HepG2 (cell line): ENCODE measurements at regions not wholly inside any gene's neighbourhood (a gene's known extent, or its start where the extent isn't known, plus 50 kb on each side); places are given as distances from the start of the nearest gene placed in this dataset.

ENCODE experiments used
- ATAC-seq: fragments of 200-7000 bp; cut with Tn5 transposase; 3 replicates; pipeline ENCODE4 v1.9.1; 2020; ENCODE audit warnings: mild to moderate bottlenecking, moderate library complexity
- BruUV-seq: library from RNA; stranded (reverse); fragments of 400-500 nt; replicated peaks from 2 replicates; lab custom pipeline; 2021; lab: Mats Ljungman, UMichigan
- CTCF ChIA-PET: fragments of 300-600 bp; formaldehyde crosslinking; extraction: SDS; loops from one replicate; lab custom pipeline; 2021; ENCODE audit warnings: low total read pairs, inconsistent platforms, low intra/inter-chr PET ratio; lab: Yijun Ruan, JAX
- POLR2A ChIA-PET: fragments of 350-600 bp; sonication (Branson Sonifier 250); formaldehyde crosslinking; loops from one replicate; lab custom pipeline; 2020; ENCODE audit warnings: antibody characterized with exemption, inconsistent platforms; lab: Yijun Ruan, JAX
- DNase-seq: peaks from one replicate; pipeline ENCODE4 v3.0.0-alpha.2; 2015; ENCODE audit warnings: low spot score
- FAIRE-seq: peaks from 3 replicates; lab custom pipeline; 2011; peaks lifted over from hg19 to GRCh38; lab: Jason Lieb, UNC
- H2AFZ ChIP-seq: one replicate; pipeline ENCODE4 v1.6.1; 2011; ENCODE audit warnings: low read length, inconsistent platforms
- H3K27ac ChIP-seq: fragments of 300-600 bp; 3 replicates; pipeline ENCODE4 v1.8.0; 2011; ENCODE audit warnings: mixed run types, mild to moderate bottlenecking, mixed read lengths, low read length, inconsistent platforms; ENCODE audit not compliant: insufficient read depth; ENCODE audit errors: extremely low read length
- H3K27me3 ChIP-seq, 2 experiments: fragments of 200-600 bp in 1 of 2; 2 replicates in 1 of 2; 3 replicates in 1 of 2; pipeline versions ENCODE4 v1.6.0 to v1.8.0; 2011; ENCODE audit warnings: low read length in 2 of 2, mild to moderate bottlenecking in 2 of 2, moderate library complexity in 2 of 2, inconsistent platforms in 1 of 2; ENCODE audit not compliant: insufficient read depth in 2 of 2, control insufficient read depth in 1 of 2
- H3K36me3 ChIP-seq, 2 experiments: fragments of 200-600 bp in 1 of 2; replicated peaks in 1 of 2; 2 replicates in 1 of 2; 3 replicates in 1 of 2; pipeline versions ENCODE4 v1.5.1 to v1.8.0; 2011; ENCODE audit warnings: low read length in 2 of 2, inconsistent platforms in 1 of 2; ENCODE audit not compliant: insufficient read depth in 2 of 2, control insufficient read depth in 1 of 2
- H3K4me1 ChIP-seq: 2 replicates; pipeline ENCODE4 v1.5.1; 2012; ENCODE audit warnings: low read length, inconsistent platforms; ENCODE audit not compliant: insufficient read depth
- H3K4me2 ChIP-seq: 2 replicates; pipeline ENCODE4 v1.6.0; 2011; ENCODE audit warnings: low read depth, low read length, inconsistent platforms
- H3K4me3 ChIP-seq, 3 experiments: fragments of 200-600 bp in 1 of 3; sonication (generic), shearing (Covaris generic) in 1 of 3; replicated peaks in 1 of 3; 2 replicates each; pipeline ENCODE4 v1.5.1; 2011 to 2016; ENCODE audit warnings: low read length in 3 of 3, inconsistent platforms in 2 of 3, low read depth in 2 of 3, mild to moderate bottlenecking in 2 of 3, control low read depth in 1 of 3, mixed read lengths in 1 of 3; ENCODE audit not compliant: insufficient read depth in 1 of 3
- H3K79me2 ChIP-seq: one replicate; pipeline ENCODE4 v1.6.1; 2011; ENCODE audit warnings: low read length, inconsistent platforms; ENCODE audit not compliant: insufficient read depth
- H3K9ac ChIP-seq: 2 replicates; pipeline ENCODE4 v1.6.0; 2011; ENCODE audit warnings: mild to moderate bottlenecking, low read depth, low read length, inconsistent platforms; ENCODE audit not compliant: insufficient read depth
- H3K9me3 ChIP-seq: 2 replicates; pipeline ENCODE4 v1.5.1; 2012; ENCODE audit warnings: mild to moderate bottlenecking, low read length
- H4K20me1 ChIP-seq: 2 replicates; pipeline ENCODE4 v1.6.0; 2011; ENCODE audit warnings: inconsistent platforms, mild to moderate bottlenecking, low read length, moderate library complexity; ENCODE audit not compliant: insufficient read depth
- BORCS8-MEF2B ChIP-seq: sonication (generic); formaldehyde crosslinking; IDR thresholded peaks from 2 replicates; pipeline ENCODE4 v1.8.0; 2022; ENCODE audit warnings: mild to moderate bottlenecking, missing genetic modification reagents
- HDAC1 ChIP-seq: sonication (generic); formaldehyde crosslinking; IDR thresholded peaks from 2 replicates; pipeline ENCODE4 v1.5.1; 2020; ENCODE audit warnings: mild to moderate bottlenecking, missing genetic modification reagents
- HNRNPL ChIP-seq: fragments of 200-400 bp; formaldehyde crosslinking; IDR thresholded peaks from 2 replicates; pipeline ENCODE4 v1.6.1; 2017; ENCODE audit warnings: mild to moderate bottlenecking, low read depth, low read length
- MAFF ChIP-seq: IDR thresholded peaks from 2 replicates; pipeline ENCODE4 v1.6.1; 2011; ENCODE audit warnings: low read depth, low read length, improper control_type of control experiment
- MEIS2 ChIP-seq: sonication (generic); formaldehyde crosslinking; IDR thresholded peaks from 2 replicates; pipeline ENCODE4 v1.9.0; 2021; ENCODE audit warnings: mild to moderate bottlenecking, missing genetic modification reagents
- MIXL1 ChIP-seq: IDR thresholded peaks from 2 replicates; pipeline ENCODE4 v1.6.1; 2016
- NFKBIZ ChIP-seq: IDR thresholded peaks from 2 replicates; pipeline ENCODE4 v1.6.1; 2018; ENCODE audit warnings: missing genetic modification reagents, missing compliant biosample characterization
- NPAS2 ChIP-seq: sonication (generic); formaldehyde crosslinking; IDR thresholded peaks from 2 replicates; pipeline ENCODE4 v1.8.0; 2022; ENCODE audit warnings: mild to moderate bottlenecking, missing genetic modification reagents, borderline replicate concordance
- STAG1 ChIP-seq: sonication (generic); formaldehyde crosslinking; IDR thresholded peaks from 2 replicates; pipeline ENCODE4 v1.4.0; 2020; ENCODE audit warnings: missing genetic modification reagents
- ZFP41 ChIP-seq: sonication (generic); formaldehyde crosslinking; IDR thresholded peaks from 2 replicates; pipeline ENCODE4 v1.4.0; 2020; ENCODE audit warnings: mild to moderate bottlenecking, missing genetic modification reagents, borderline replicate concordance
- ZNF12 ChIP-seq: sonication (generic); formaldehyde crosslinking; IDR thresholded peaks from 2 replicates; pipeline ENCODE4 v1.5.0; 2020; ENCODE audit warnings: missing genetic modification reagents
- WGBS: methylation state at CpG from one replicate; pipeline ENCODE4 v1.1.6; 2017; ENCODE audit warnings: low lambda C conversion rate; 5-methylcytosine and 5-hydroxymethylcytosine counted together
- in situ Hi-C: cut with HindIII; loops from 2 replicates; pipeline ENCODE4 v1.10.0; 2017; ENCODE audit warnings: low pct_unique_long_range_greater_than_20kb; ENCODE audit not compliant: extremely low pct_ligation_motif_present
- intact Hi-C: fragments of 100-400 bp; cut with micrococcal nuclease; formaldehyde crosslinking; loops from one replicate; pipeline ENCODE4 v1.10.0; 2022; ENCODE audit not compliant: unreplicated experiment
- TF ChIP-seq, protein P1 (sequence below): sonication (generic); formaldehyde crosslinking; conservative IDR thresholded peaks from 2 replicates; pipeline ENCODE4 v1.4.0; 2020; ENCODE audit warnings: missing genetic modification reagents
- TF ChIP-seq, protein P2 (sequence below), 2 experiments: sonication (generic) in 1 of 2; formaldehyde crosslinking in 1 of 2; IDR thresholded peaks; 2 replicates each; pipeline versions ENCODE4 v1.5.1 to v1.6.1; 2011 to 2020; ENCODE audit warnings: borderline replicate concordance in 1 of 2, low read depth in 1 of 2, low read length in 1 of 2, mild to moderate bottlenecking in 1 of 2, missing genetic modification reagents in 1 of 2, moderate library complexity in 1 of 2
- TF ChIP-seq, protein P3 (sequence below): sonication (generic); formaldehyde crosslinking; conservative IDR thresholded peaks from 2 replicates; pipeline ENCODE4 v1.8.0; 2022; ENCODE audit warnings: mild to moderate bottlenecking, moderate library complexity, missing genetic modification reagents
- TF ChIP-seq, protein P4 (sequence below): sonication (generic); formaldehyde crosslinking; IDR thresholded peaks from 2 replicates; pipeline ENCODE4 v1.4.0; 2020; ENCODE audit warnings: missing genetic modification reagents

DNA sequence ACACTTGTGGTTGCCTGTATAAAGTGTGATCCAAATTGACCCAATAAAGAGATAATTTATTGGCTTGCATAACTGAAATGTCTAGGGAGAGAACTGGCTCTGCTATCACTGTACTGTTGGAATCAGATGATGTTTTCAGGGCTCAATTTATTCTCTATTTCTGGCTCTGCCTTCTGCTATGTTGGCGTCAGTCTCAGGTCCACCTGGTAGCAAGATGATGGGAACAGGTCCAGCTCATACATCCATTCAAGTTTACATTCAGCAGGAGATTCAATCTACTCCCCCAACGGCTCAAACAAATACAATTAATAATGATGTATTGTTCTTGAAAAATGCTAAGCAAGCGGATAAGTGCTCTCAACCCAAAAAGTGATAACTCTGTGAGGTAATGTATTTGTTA is 297.7 kb upstream of the SYT4 start (continued):
- TF ChIP-seq, protein P1, sequence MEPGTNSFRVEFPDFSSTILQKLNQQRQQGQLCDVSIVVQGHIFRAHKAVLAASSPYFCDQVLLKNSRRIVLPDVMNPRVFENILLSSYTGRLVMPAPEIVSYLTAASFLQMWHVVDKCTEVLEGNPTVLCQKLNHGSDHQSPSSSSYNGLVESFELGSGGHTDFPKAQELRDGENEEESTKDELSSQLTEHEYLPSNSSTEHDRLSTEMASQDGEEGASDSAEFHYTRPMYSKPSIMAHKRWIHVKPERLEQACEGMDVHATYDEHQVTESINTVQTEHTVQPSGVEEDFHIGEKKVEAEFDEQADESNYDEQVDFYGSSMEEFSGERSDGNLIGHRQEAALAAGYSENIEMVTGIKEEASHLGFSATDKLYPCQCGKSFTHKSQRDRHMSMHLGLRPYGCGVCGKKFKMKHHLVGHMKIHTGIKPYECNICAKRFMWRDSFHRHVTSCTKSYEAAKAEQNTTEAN (CRISPR knock-in tag): no peak
- TF ChIP-seq NPAS2: no peak
- TF ChIP-seq STAG1 (CRISPR knock-in tag): no peak
- TF ChIP-seq HNRNPL: no peak
- no peak for TF ChIP-seq NFKBIZ (CRISPR knock-in tag)
- TF ChIP-seq ZFP41: no peak
- TF ChIP-seq MAFF: no peak
- TF ChIP-seq HDAC1 (CRISPR knock-in tag): no peak
- TF ChIP-seq MIXL1 (CRISPR knock-in tag): no peak
- TF ChIP-seq MEIS2 (CRISPR knock-in tag): no peak
- no peak for TF ChIP-seq BORCS8-MEF2B (CRISPR knock-in tag)

DNA sequence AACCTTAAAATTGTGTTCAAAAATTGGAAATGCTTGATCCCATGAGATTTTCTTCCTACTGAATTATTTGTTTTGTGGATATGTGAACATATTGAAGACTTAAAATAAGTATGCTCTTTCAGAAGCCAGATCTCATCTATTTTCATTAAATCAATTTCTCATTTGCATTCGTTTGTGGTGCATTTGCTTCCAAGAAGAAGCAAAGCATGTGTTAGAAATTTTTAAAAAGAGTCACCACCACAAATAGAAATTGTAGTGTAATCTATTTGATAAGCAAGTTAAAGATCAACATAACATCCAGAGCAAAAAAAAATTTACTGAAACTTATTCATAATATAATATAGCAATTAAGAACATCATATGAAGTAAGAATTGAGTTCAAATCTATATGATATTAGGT is 300.9 kb upstream of the SYT4 start:
- BruUV-seq: no TSS peak
- Histone ChIP-seq H3K27ac (no peak overlapping the region), H3K4me3 (no peak overlapping the region), H3K27me3 (no peaks in the 10 kb centered on the region), H2AFZ (no peak overlapping the region), H3K9me3 (no peaks in the 10 kb centered on the region), H3K79me2 (no peaks in the 10 kb centered on the region), H3K4me2 (no peak overlapping the region), H3K36me3 (no peaks in the 10 kb centered on the region), H4K20me1 (no peaks in the 10 kb centered on the region), H3K4me1 (no peaks in the 10 kb centered on the region), H3K9ac (no peak overlapping the region)
- DNase-seq (no peak), ATAC-seq (no peak), FAIRE-seq (no peak)
- ChIA-PET POLR2A (no interaction called here), CTCF (no interaction called here)
- 0% methylated on average over 1 of the region's 1 CpG for WGBS
- intact Hi-C loops (no loop called here), in situ Hi-C loops (loop anchor here (25.0 kb wide), 1 partner anchor 1291 kb away; no protein-coding TSS in a partner anchor)
- TF ChIP-seq ZNF12: no peak
- TF ChIP-seq, protein P2, sequence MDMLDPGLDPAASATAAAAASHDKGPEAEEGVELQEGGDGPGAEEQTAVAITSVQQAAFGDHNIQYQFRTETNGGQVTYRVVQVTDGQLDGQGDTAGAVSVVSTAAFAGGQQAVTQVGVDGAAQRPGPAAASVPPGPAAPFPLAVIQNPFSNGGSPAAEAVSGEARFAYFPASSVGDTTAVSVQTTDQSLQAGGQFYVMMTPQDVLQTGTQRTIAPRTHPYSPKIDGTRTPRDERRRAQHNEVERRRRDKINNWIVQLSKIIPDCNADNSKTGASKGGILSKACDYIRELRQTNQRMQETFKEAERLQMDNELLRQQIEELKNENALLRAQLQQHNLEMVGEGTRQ (IDR thresholded peaks at IDR 0.05; ENCODE audit: low read depth, low read length): no peak
- TF ChIP-seq, protein P2 (CRISPR knock-in tag; IDR thresholded peaks at IDR 0.05; ENCODE audit: borderline replicate concordance): no peak
- TF ChIP-seq, protein P3, sequence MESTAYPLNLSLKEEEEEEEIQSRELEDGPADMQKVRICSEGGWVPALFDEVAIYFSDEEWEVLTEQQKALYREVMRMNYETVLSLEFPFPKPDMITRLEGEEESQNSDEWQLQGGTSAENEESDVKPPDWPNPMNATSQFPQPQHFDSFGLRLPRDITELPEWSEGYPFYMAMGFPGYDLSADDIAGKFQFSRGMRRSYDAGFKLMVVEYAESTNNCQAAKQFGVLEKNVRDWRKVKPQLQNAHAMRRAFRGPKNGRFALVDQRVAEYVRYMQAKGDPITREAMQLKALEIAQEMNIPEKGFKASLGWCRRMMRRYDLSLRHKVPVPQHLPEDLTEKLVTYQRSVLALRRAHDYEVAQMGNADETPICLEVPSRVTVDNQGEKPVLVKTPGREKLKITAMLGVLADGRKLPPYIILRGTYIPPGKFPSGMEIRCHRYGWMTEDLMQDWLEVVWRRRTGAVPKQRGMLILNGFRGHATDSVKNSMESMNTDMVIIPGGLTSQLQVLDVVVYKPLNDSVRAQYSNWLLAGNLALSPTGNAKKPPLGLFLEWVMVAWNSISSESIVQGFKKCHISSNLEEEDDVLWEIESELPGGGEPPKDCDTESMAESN (CRISPR knock-in tag): no peak
- TF ChIP-seq, protein P4, sequence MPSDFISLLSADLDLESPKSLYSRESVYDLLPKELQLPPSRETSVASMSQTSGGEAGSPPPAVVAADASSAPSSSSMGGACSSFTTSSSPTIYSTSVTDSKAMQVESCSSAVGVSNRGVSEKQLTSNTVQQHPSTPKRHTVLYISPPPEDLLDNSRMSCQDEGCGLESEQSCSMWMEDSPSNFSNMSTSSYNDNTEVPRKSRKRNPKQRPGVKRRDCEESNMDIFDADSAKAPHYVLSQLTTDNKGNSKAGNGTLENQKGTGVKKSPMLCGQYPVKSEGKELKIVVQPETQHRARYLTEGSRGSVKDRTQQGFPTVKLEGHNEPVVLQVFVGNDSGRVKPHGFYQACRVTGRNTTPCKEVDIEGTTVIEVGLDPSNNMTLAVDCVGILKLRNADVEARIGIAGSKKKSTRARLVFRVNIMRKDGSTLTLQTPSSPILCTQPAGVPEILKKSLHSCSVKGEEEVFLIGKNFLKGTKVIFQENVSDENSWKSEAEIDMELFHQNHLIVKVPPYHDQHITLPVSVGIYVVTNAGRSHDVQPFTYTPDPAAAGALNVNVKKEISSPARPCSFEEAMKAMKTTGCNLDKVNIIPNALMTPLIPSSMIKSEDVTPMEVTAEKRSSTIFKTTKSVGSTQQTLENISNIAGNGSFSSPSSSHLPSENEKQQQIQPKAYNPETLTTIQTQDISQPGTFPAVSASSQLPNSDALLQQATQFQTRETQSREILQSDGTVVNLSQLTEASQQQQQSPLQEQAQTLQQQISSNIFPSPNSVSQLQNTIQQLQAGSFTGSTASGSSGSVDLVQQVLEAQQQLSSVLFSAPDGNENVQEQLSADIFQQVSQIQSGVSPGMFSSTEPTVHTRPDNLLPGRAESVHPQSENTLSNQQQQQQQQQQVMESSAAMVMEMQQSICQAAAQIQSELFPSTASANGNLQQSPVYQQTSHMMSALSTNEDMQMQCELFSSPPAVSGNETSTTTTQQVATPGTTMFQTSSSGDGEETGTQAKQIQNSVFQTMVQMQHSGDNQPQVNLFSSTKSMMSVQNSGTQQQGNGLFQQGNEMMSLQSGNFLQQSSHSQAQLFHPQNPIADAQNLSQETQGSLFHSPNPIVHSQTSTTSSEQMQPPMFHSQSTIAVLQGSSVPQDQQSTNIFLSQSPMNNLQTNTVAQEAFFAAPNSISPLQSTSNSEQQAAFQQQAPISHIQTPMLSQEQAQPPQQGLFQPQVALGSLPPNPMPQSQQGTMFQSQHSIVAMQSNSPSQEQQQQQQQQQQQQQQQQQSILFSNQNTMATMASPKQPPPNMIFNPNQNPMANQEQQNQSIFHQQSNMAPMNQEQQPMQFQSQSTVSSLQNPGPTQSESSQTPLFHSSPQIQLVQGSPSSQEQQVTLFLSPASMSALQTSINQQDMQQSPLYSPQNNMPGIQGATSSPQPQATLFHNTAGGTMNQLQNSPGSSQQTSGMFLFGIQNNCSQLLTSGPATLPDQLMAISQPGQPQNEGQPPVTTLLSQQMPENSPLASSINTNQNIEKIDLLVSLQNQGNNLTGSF: no peak
